Stimulated activated CD8-positive, alpha-beta memory T cell treated with anti-CD3 and anti-CD28 coated beads, Interleukin-12 subunit alpha, Interleukin-12 subunit beta, amount 100 ng/mL, for 4 hours (primary cell): ENCODE measurements at regions not wholly inside any gene's neighbourhood (a gene's known extent, or its start where the extent isn't known, plus 50 kb on each side); places are given as distances from the start of the nearest gene placed in this dataset.

Source experiments
- DNase-seq: peaks from one replicate; pipeline ENCODE4 v3.0.0-alpha.2; 2020; ENCODE audit warnings: low read depth

DNA sequence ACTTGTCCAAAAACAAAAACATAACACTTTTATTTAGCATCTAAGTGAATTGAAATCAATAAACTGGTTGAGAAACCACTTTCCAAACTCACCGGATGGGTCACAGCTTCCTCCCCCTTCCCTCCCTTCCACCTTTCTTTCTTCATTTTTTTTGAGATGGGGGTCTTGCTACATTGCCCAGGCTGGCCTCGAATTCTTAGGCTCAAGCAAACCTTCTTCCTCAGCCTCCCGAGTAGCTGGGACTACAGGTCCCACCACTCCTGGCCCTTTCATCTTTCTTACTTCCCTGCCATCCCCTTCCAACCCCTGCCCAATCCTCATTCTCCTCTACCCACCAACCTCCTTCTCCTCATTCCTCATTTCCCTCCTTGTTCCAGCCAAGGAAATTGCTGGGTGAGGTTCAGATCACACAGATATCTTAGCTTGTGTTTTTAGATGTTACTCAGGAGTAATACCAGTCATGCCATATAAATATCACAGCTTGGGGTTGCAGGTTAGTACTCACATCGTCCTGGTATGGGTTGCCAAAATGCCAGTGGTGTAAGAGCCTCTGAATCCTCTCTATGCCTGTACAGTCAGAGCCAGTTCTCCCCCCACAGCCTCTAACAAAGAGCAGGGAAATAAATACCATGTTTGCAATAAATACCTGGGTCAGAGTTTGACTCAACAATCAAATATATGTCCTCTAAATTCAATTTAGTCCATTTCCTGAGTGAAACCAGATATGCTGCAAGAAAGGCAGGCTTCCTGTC, 132.7 kb upstream of the NDUFV2 start:
- DNase-seq, result no peak

DNA sequence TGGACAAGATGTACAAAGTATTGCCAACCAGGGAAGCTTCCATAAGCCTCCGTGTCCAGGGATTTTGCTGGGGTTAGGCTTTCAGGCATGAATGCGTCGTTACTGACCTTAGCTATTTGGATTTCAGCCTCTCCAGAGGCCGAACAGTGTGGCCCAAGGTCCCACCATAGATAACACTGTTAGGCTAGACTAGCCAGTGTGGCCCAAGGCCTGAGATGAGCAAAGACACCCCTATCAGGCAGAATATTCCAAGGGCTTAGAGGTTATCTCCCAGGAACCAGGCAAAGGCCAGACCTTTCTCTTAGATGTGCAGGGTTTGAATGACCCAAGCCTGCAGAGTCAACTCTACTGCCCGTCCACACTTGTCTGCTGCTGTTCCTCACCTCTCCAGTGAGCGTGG, 131.7 kb upstream of the NDUFV2 start:
- DNase-seq, result no peak

DNA sequence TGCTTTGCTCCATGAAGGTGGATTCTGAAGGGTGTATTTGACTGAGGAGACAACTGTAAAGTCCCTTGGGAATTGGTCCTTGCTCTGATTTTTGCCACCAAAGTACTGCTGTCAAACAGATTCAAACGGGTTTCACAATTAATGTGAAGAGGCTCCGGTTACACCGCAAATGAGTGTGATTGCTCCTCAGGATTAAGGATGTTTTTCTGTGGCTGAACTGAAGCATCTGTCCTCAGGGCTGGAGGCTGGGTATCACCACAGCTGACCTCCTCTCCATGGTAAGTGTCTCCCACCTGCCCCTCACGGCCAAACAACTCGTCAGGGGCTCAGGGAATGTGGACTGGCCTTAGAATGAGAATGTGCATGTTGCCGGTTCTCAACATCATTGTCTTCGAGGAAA, 130.4 kb upstream of the NDUFV2 start:
- no peak for DNase-seq

DNA sequence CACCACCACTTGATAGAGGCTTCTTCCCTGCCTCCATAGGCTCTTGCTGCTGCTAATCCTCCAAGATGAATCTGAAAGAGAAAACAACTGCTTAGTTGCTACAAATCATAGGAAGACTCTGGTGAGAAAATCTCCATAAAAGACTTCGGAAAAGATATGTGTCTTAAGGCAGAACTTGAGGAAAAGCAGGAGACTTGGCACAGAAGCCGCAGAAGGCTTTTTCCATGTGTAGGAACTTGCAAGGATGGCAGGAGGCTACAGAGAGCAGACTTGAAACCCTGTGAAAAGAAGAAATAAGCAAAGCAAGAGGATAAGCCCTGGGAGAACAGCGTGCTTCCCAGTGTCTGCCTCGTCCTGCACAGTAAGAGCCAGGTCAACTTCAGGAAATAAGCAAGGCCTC, 128.2 kb upstream of the NDUFV2 start:
- DNase-seq, result no peak

DNA sequence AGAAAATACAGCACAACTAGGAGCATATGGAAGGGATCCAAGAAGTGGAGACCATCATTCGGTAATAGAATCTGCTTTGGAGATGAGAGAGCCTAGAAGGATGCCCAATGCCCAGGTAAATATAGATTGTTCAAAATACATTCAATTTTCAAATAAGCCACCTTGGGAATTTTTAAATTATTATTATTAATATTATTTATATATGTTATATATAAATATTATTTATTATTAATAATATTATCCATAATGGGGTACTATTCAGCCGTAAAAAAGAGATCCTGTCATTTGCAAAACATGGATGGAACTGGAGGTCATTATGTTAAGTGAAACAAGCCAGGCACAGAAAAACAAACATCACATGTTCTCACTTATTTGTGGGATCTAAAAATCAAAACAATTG, 127.8 kb upstream of the NDUFV2 start:
- DNase-seq, result no peak

DNA sequence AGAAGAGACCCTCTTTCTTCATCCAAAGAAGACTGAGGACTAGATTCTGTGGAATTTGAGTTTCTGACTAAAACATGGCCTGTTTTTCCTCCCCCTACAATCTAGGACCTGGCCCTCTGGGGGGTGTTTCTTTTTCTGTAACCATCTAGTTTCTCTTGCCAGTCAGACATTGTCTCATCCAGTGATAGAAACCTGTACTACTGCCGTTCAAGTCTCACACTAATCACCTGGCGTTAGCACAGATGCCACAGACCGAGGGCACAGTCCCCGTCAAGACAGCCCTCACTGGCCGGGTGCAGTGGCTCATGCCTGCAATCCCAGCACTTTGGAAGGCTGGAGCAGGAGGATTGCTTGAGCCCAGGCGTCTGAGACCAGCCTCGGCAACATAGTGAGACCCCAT, 126.9 kb upstream of the NDUFV2 start:
- no peak for DNase-seq

DNA sequence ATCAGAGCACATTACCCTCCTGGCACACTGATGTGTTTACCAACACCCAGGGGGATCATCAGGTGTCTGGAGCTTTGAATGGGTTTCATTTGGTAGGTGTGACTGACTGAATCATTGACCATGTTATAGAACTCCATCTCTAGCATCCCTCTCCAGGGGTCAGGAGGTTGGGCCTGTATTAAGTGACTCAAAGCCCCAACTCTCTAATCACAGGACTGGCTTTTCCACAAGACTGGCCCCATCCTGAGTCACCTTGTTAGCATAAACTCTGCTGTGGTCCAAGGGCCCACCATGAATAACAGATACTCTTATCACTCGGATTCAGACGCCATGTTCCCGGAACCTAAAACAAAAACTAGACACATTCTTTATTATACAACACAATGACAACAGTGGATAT, 125.9 kb upstream of the NDUFV2 start:
- DNase-seq, result no peak

DNA sequence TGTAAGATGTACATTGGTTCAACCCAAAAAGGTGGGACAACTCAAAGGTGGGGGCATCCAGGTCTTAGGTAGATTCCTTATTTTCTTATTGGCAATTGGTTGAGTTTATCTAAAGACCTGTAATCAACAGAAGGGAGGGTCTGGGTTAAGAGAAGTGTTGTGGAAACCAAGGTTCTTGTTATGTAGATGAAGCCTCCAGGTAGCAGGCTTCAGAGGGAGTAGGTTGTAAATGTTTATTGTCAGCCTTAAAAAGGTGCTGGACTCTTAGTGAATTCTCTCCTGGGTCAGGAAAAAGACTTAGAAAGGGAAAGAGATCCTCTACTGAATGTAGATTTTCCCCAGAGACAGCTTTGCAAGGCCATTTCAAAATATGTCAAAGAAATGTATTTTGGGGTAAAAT, 125.3 kb upstream of the NDUFV2 start:
- no peak for DNase-seq

DNA sequence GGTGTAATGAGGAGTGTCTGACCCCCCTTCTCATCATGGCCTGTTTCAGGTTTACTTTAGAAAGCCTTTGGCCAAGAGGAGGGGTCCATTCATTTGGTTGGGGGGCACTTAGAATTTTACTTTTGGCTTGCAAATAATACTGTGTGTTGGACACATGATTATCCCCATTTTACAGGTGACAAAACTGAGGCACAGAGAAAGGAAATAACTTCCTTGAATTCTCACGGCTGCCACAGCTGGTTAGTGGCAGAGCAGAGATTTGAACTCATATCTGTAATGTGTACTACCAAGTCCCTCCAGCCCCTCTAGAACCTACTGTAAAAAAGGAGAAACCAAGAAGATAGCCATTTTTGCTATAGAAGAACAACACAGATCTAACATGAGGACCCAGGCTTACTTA, 124.8 kb upstream of the NDUFV2 start:
- DNase-seq, result no peak

DNA sequence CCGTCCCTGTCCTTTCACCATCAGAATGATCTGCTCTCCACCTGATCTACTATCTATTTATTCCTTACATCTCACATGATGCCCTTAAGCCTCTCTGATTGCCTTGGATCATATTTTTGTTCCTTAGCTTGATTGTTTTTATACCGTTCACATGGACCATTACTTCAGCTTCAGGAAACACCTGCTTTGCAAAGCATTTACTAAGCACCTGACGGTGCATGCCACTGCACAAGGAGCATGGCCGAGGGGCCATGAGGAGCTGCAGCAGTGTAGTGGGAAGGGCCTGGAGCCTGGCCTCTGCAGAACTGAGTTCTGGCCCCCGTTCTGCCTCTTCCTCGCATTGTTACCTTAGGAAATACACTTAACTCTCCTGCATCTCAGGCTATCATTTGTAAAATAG, 124.1 kb upstream of the NDUFV2 start:
- DNase-seq, result no peak

DNA sequence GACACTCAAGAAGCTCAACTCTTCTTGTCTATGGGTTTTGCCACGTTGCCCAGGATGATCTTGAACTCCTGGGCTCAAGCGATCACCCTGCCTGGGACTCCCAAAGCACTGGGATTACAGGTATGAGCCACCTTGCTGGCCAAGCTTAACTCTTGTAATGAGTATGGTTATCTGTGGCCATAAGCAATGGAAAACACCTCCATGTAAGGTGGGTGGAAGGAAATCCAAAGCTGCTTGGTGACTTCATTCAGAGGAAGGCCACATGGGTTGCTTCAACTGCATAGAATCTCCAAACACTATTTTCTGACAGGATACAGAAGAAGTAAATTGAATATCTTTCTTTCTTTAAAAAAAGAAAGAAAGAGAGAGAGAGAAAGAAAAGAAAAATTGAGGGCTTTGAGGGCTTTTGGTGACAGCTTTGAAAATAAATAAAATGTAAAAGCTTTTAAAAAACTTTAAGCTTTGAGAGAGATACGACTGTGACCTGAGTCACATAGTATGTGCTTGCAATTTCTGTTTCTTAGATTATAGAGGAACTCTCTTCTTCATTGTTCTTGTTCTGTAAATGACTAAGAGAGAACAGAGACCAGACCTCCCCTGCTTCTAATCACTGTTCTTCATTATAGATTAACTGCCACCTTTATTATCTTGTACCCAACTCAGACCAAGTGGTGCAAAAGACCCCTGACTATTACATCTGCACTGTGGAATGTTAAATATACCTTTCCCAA, 123.1 kb upstream of the NDUFV2 start:
- DNase-seq, result no peak

DNA sequence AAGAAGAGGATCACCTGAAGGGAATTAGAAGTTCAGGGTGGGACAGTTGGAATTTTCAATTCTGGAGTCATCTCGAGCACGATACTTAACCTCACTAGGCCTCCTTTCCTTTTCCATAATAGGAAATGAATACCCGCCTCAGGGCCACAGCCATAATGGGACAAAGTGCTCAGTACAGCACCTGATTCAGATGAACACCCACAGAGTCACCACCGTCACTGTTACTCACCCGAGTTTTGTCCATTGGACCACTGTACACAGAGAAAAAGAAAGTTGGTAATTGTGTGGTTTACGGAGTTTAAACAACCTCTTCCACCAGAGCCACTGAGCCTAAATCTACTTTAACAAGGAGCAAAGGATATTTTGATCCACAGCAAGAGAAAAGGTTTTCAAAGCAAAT, 122.0 kb upstream of the NDUFV2 start:
- DNase-seq, result no peak

DNA sequence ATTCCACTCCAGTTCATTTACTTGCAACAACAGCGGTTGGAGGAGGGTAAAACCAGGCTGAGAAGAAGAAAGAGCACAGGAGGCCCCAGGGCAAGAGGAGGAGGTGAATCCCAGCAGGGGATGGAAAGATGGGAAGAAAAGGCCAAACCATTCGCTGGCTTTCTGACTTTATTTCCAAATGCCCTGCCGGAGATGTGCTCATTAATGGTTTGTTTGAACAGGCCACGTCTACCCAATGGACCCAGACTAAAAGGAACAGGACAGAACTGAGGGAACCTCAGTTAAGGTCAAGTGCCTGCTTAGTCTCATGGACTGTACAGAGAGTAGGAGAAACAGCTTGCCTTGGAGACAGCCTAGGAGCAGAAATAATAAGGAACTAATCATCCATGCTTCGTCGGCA, 121.6 kb upstream of the NDUFV2 start:
- no peak for DNase-seq

DNA sequence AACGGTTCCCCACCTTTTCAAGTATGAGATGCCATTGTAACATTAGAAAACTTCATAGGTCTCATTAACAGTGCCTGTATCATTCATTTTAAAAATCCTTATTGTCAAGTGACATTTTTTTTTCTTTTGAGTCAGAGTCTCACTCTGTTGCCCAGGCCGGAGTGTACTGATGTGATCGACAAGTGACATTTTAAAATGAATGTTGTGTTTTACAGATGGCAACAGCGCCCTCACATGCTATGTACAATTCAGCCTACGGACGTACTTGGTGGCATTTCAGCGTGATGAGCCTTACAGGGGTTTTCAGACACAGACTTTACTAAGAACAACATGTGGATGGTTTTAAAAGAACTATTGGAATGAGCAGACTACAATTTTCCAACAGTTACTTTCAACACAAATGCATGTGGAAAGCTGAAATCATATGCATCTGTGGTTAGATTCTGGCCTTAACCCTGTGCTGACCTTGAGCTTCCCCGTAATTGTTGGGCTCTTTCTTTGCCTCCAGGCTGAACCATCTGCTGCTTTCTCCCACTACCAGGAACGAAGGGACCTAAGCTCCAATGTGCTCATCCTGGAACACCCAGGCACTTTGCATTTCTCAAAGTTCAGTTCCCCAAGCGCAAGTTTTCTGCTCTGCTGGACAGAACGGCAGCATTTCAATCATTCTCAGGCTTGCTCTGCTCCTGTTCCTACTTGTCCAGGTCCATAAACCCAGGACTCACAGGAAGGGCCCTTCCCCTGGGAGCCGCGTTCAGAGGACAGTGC, 119.9 kb upstream of the NDUFV2 start:
- no peak for DNase-seq

DNA sequence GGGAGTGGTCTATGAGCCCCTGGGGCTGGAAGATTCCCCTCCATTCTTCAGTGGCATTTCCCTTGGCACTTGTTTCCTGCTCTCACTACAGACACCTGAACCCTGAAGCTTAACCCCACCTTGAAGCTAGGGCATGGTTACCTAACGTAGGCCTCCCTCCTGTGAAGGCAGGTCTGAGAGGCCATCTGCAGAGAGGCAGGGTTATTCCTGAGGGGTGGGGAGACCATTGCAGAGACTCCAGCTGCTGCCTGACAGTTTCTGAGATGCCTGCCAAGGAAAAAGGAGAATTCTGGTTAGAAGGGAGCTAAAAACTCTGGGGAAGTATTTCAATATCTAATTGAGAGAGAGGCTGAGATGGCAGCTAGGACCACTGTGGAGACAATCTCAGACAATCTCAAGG, 119.3 kb upstream of the NDUFV2 start:
- no peak for DNase-seq

DNA sequence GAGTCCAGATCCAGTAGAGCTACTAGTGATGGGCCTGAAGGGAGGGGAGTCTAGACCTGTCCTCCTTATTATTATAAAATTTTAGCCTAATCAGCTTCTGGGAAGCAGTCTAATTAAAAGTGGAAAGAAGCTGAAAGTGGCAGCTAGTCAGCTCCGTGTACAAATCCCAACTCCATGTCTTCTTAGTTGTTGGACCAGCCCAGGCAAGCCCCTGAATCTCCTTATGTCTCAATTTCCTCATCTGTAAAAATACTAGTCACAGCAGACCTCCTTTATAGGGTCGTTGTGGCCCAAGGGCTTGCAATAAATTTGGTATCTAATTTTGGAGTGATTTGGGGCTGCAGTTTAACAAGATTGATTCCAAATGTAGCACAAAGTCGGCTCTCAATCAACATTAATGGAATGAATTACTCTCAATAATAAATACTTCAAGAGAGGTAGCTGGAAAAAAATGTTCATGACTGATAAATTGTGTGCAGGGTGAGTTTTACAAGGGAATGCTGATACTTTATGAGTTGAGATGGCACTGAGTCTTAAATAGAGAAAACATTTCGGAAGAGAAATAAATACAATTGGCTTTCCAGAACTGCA, 118.3 kb upstream of the NDUFV2 start:
- DNase-seq, result no peak

DNA sequence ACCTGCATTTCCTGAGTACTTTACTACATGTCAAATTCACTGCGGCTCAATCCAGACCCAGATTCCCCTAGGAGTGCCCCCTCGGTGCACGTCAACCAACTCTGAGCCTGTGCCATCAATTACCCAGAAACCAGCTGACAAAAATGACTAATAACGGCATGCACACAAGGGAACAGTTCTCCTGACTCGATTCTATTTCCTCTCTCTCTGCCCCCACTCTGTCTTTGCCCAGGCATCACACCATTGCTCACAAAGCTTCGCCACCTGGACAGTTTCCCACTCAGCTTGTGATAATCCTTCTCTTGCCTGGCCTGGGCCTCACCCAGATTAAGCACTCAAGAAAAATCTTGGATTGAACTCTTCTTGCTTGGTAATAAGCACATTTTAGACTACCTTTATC, 115.3 kb upstream of the NDUFV2 start:
- no peak for DNase-seq

DNA sequence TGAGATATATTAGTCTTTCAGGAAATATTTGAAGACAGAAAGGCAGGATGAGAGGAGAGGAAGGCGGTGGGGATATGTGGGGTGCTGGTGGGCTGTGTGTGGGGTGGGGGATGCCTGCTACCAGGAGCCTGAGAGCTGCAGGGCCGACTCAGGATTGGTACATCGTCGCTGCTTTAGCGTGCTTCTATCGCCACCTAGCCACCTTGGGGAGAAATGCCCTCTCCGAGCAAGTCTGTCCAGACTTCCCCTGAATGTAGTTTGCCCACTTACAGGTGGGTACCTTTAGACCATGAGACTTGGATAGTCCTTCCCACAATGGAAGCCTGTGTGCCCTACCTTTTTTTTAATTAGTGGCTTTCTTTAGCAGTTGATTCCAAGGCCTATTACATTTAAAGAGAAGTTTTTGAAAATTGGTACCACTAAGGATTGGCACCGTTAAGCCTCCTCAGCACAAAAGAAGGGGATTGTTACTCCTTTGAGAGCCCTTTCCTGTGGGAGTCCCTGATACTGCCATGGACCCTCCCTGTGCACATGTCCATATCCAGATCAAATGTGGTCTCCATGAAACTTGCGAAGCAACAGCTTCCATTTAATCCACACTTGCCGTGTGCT, 114.1 kb upstream of the NDUFV2 start:
- DNase-seq, result peak; percentile 9

DNA sequence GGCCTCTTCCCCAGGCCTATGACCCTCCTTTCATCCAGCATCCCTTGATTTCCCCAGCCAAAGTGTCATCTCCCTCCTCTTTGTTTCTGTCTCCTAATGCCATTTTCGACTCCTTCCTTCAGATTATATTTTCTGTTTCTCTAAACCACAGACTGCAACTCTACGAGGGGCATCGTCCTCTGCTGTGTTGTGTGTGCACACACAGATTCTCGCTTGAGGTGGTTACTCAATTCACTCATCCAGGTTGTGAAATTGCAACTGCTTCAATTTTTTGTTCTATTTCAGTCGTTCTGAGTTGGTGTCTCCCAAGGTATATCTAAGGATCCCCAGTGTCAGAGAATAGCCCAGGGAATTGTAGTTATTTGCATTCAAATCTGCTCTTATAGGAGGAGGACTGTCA, 113.5 kb upstream of the NDUFV2 start:
- no peak for DNase-seq

DNA sequence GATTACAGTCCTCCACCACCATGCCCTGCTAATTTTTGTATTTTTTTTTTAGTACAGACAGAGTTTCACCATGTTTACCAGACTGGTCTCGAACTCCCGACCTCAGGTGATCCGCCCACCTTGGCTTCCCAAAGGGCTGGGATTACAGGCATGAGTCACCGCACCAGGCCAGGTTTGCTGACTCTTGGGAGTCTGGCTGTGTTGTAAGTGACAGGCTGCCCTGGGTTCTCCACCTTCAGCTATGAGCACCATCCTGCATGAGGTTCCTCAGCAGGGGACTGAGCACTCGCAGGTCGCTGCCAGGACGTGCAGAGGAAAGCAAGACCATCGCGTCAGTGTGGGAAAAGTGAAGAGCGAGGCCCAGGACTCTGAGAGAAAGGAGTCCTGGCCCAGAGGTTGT, 112.6 kb upstream of the NDUFV2 start:
- DNase-seq, result no peak

DNA sequence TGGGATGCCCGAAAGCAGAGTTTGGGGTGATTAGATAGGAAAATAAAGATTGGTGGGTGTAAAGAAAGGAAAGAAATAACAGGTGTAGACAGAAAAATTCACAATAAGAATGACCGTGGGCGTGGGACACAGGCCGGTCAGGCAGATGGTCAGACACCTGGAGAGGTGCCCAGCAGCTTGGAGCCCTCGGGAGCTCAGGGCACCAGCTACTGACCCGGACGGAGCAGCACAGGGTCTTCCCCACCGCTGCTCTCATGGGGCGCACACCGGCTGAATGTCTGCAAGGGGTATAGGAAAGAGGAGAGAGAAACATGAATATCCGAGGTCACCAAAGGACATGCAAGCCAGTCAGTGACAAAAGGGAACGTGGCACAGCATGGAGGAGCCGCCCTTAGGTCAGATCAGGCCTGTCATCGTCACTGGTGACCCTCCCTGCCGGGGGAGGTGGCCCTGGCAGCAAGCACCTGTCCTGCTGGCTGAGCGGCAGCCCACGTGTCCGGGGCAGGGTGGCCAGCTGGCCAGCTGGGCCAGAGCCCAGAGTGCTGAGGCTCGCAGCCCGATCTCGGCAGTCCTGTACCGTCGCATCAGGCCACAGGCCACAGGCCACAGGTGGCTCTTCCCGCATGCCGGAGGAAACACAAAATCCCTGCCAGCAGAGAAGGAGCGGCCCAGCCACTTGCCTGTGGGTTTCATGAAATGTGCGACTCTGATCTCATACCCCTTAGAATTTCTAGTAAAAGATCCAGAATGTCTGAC, 112.0 kb upstream of the NDUFV2 start:
- DNase-seq, result no peak

DNA sequence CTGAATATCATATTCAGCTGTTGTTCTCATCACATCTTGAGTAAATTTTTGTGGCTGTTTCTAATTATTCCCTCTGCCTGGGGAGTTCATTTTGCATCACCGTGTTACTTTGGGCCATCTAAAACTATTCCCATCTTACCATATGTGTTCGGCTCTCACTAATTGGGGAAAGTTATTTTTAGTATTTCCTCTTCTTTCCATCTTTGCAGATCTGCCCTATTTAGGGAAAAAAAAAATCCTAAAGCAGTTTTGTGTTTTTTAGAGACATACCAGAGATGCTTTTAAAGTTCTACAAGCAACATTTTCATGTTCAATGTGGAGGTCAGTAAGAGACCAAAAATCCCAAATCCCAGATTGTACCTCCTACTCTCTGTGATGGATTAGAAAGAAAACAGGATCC, 111.3 kb upstream of the NDUFV2 start:
- no peak for DNase-seq
